KMS-11 (cell line): ENCODE measurements at regions not wholly inside any gene's neighbourhood (a gene's known extent, or its start where the extent isn't known, plus 50 kb on each side); places are given as distances from the start of the nearest gene placed in this dataset.

Source experiments
- H2AFZ ChIP-seq: fragments of 200-600 bp; sonication (generic); 2 replicates; pipeline ENCODE4 v1.6.1; 2016; ENCODE audit warnings: antibody characterized with exemption, mixed run types, low read depth
- H3K27ac ChIP-seq: fragments of 200-600 bp; sonication (generic); 2 replicates; pipeline ENCODE4 v1.6.1; 2016; ENCODE audit warnings: mild to moderate bottlenecking, mixed run types
- H3K27me3 ChIP-seq: fragments of 200-600 bp; sonication (generic); 2 replicates; pipeline ENCODE4 v1.6.1; 2017; ENCODE audit warnings: mild to moderate bottlenecking, low read depth, mixed run types, moderate library complexity; ENCODE audit not compliant: insufficient read depth
- H3K36me3 ChIP-seq: fragments of 200-600 bp; sonication (generic); 2 replicates; pipeline ENCODE4 v1.6.1; 2017; ENCODE audit warnings: mild to moderate bottlenecking, mixed run types; ENCODE audit not compliant: insufficient read depth
- H3K4me1 ChIP-seq: fragments of 200-600 bp; sonication (generic); 2 replicates; pipeline ENCODE4 v1.6.1; 2016; ENCODE audit warnings: mild to moderate bottlenecking, low read depth, mixed run types; ENCODE audit not compliant: poor library complexity, severe bottlenecking
- H3K4me2 ChIP-seq: fragments of 200-600 bp; sonication (generic); 2 replicates; pipeline ENCODE4 v1.7.0; 2016; ENCODE audit warnings: mild to moderate bottlenecking, mixed run types
- H3K4me3 ChIP-seq: fragments of 200-600 bp; sonication (generic); IDR thresholded peaks from 2 replicates; pipeline ENCODE4 v1.6.1; 2017; ENCODE audit warnings: low read depth, low read length, mixed read lengths; ENCODE audit not compliant: insufficient read depth
- H3K79me2 ChIP-seq: fragments of 200-600 bp; sonication (generic); 2 replicates; pipeline ENCODE4 v1.6.1; 2016; ENCODE audit warnings: low read depth, mixed run types; ENCODE audit not compliant: insufficient read depth
- H3K9ac ChIP-seq: fragments of 200-600 bp; sonication (generic); 2 replicates; pipeline ENCODE4 v1.6.1; 2016; ENCODE audit warnings: mild to moderate bottlenecking, mixed run types
- H4K20me1 ChIP-seq: fragments of 200-600 bp; sonication (generic); 2 replicates; pipeline ENCODE4 v1.6.1; 2016; ENCODE audit warnings: mild to moderate bottlenecking, mixed run types; ENCODE audit not compliant: insufficient read depth
- TF ChIP-seq, protein P1 (sequence below): fragments of 200-600 bp; sonication (generic); conservative IDR thresholded peaks from 2 replicates; pipeline ENCODE4 v1.6.1; 2017; ENCODE audit warnings: low read depth, mild to moderate bottlenecking, antibody characterized with exemption, low read length, moderate library complexity, mixed read lengths

GRCh38 chr14:58942516-58942915 is 246.0 kb upstream of the DAAM1 start:
- Histone ChIP-seq H3K79me2 (no peaks in the 10 kb centered on the region), H4K20me1 (no peaks in the 10 kb centered on the region), H2AFZ (no peak overlapping the region), H3K9ac (no peak overlapping the region), H3K27ac (no peak overlapping the region), H3K4me3 (no peak overlapping the region), H3K36me3 (no peaks in the 10 kb centered on the region), H3K4me1 (no peaks in the 10 kb centered on the region), H3K27me3 (no peaks in the 10 kb centered on the region), H3K4me2 (no peak overlapping the region)
- TF ChIP-seq, protein P1, sequence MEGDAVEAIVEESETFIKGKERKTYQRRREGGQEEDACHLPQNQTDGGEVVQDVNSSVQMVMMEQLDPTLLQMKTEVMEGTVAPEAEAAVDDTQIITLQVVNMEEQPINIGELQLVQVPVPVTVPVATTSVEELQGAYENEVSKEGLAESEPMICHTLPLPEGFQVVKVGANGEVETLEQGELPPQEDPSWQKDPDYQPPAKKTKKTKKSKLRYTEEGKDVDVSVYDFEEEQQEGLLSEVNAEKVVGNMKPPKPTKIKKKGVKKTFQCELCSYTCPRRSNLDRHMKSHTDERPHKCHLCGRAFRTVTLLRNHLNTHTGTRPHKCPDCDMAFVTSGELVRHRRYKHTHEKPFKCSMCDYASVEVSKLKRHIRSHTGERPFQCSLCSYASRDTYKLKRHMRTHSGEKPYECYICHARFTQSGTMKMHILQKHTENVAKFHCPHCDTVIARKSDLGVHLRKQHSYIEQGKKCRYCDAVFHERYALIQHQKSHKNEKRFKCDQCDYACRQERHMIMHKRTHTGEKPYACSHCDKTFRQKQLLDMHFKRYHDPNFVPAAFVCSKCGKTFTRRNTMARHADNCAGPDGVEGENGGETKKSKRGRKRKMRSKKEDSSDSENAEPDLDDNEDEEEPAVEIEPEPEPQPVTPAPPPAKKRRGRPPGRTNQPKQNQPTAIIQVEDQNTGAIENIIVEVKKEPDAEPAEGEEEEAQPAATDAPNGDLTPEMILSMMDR = no peak

DNA sequence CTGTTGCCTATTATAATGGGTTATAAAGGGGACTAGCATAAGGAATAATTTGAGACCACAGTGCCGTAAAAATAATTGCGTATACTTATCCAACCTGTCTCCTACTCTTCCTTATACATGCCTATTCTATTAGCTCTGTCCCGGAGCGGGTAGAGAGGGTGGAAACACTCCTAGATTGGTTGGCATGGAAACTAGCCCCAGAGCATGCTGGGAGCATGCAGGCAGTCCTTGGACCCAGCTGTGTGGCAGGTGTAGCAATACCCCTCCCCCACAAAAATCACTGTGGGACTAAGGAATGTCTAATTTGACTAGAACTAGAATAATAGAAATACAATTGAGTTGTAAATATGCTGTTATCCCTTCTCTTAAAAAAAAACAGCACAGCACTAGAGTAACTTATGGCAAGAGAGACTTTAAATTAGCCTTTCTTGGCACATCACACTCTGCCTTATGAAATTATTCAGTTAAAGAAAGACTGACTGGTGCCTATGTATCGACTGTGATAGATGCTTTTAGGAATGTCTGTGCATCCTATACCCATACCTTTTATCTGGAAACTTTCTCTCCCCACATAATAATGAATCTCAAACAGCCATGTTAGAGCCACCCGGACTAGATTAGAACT is 244.0 kb upstream of the DAAM1 start:
- Histone ChIP-seq H3K27me3 (no peaks in the 10 kb centered on the region), H3K4me3 (no peak overlapping the region), H4K20me1 (no peaks in the 10 kb centered on the region), H3K9ac (no peak overlapping the region), H2AFZ (no peak overlapping the region), H3K4me2 (no peak overlapping the region), H3K36me3 (no peaks in the 10 kb centered on the region), H3K27ac (no peak overlapping the region), H3K4me1 (no peaks in the 10 kb centered on the region), H3K79me2 (no peaks in the 10 kb centered on the region)
- TF ChIP-seq, protein P1 = no peak

DNA sequence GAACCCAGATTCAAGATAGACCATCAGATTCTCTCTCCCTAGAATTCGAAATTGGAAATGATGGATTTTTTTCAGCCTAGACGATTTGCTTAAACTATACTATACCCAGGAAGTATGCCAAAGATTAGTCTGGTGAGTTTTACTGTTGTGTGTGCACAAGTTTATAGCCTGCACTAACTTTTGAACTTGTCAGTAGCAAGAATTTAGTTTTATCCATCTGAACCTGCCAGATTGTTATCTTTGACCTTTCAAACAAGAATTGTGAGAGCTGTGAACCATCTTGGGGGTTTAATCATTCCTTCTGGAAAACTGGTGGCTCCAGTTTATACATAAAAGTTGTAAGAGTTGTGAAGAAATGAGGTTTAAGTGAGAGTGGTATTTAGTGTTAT is 243.5 kb upstream of the DAAM1 start:
- Histone ChIP-seq H3K4me3 (no peak overlapping the region), H3K36me3 (no peaks in the 10 kb centered on the region), H3K27ac (no peak overlapping the region), H3K4me1 (no peaks in the 10 kb centered on the region), H3K4me2 (no peak overlapping the region), H4K20me1 (no peaks in the 10 kb centered on the region), H2AFZ (no peak overlapping the region), H3K79me2 (no peaks in the 10 kb centered on the region), H3K9ac (no peak overlapping the region), H3K27me3 (no peaks in the 10 kb centered on the region)
- TF ChIP-seq, protein P1 = no peak

DNA sequence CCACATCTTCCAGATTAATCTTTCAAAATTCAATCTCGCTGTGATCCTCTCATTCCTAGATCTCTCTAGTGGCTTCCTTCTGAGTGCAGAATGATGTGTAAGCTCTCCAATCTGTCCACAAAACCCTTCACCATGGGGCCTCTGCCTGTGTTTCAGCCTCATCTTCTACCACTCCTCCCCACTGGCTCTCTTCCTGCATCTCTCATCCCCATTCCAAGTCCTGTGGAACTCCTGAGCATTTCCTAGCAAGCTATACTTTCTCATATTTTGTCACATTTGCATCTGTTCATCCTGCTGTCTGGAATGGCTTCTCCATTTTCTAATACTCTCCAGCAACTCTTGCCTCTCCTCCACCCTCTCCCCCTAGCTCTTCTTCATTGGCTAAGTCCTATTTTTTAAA is 242.0 kb upstream of the DAAM1 start:
- TF ChIP-seq, protein P1 = no peak
- Histone ChIP-seq H3K27me3 (no peaks in the 10 kb centered on the region), H3K79me2 (no peaks in the 10 kb centered on the region)

More for the DNA sequence above, 242.0 kb upstream of the DAAM1 start:
- Histone ChIP-seq H3K4me3 (no peak overlapping the region), H3K36me3 (no peaks in the 10 kb centered on the region), H3K27ac (no peak overlapping the region), H3K4me2 (no peak overlapping the region), H2AFZ (no peak overlapping the region), H4K20me1 (no peaks in the 10 kb centered on the region), H3K9ac (no peak overlapping the region), H3K4me1 (no peaks in the 10 kb centered on the region)
